Osteoblast (primary cell): ENCODE measurements at regions not wholly inside any gene's neighbourhood (a gene's known extent, or its start where the extent isn't known, plus 50 kb on each side); places are given as distances from the start of the nearest gene placed in this dataset.

Source experiments
- DNase-seq: peaks from one replicate; pipeline ENCODE4 v3.0.0; 2011; ENCODE audit warnings: low spot score, mixed read lengths; ENCODE audit not compliant: insufficient read length; ENCODE audit errors: missing footprints
- H2AFZ ChIP-seq: 2 replicates; pipeline ENCODE4 v1.6.0; 2011; ENCODE audit warnings: mild to moderate bottlenecking, low read length
- H3K27ac ChIP-seq: 2 replicates; pipeline ENCODE4 v1.5.1; 2011; ENCODE audit warnings: mild to moderate bottlenecking, low read depth, low read length, moderate library complexity
- H3K27me3 ChIP-seq: 2 replicates; pipeline ENCODE4 v1.6.0; 2012; ENCODE audit warnings: mild to moderate bottlenecking, control low read depth, inconsistent platforms, low read length, moderate library complexity; ENCODE audit not compliant: insufficient read depth
- H3K36me3 ChIP-seq: 2 replicates; pipeline ENCODE4 v1.5.1; 2011; ENCODE audit warnings: mild to moderate bottlenecking, low read length, control low read depth, moderate library complexity; ENCODE audit not compliant: insufficient read depth
- H3K4me1 ChIP-seq: 2 replicates; pipeline ENCODE4 v1.5.1; 2011; ENCODE audit warnings: mild to moderate bottlenecking, low read length, control low read depth, moderate library complexity; ENCODE audit not compliant: insufficient read depth
- H3K4me2 ChIP-seq: 2 replicates; pipeline ENCODE4 v1.6.0; 2011; ENCODE audit warnings: mild to moderate bottlenecking, low read length; ENCODE audit not compliant: insufficient read depth
- H3K4me3 ChIP-seq: fragments of 200-600 bp; sonication (generic); 3 replicates; pipeline ENCODE4 v1.5.1; 2012; ENCODE audit warnings: mild to moderate bottlenecking, low read length, inconsistent platforms; ENCODE audit not compliant: insufficient read depth
- H3K79me2 ChIP-seq: 2 replicates; pipeline ENCODE4 v1.6.0; 2012; ENCODE audit warnings: mild to moderate bottlenecking, low read length, control low read depth, inconsistent platforms; ENCODE audit not compliant: insufficient read depth
- H3K9me3 ChIP-seq: 2 replicates; pipeline ENCODE4 v1.5.1; 2011; ENCODE audit warnings: low read depth, low read length, control low read depth
- H4K20me1 ChIP-seq: 2 replicates; pipeline ENCODE4 v1.6.0; 2012; ENCODE audit warnings: mild to moderate bottlenecking, low read length, control low read depth; ENCODE audit not compliant: insufficient read depth
- TF ChIP-seq, protein P1 (sequence below): IDR thresholded peaks from 2 replicates; pipeline ENCODE4 v1.5.1; 2011; ENCODE audit warnings: mild to moderate bottlenecking, low read depth, low read length, moderate library complexity; ENCODE audit errors: extremely low read depth

DNA sequence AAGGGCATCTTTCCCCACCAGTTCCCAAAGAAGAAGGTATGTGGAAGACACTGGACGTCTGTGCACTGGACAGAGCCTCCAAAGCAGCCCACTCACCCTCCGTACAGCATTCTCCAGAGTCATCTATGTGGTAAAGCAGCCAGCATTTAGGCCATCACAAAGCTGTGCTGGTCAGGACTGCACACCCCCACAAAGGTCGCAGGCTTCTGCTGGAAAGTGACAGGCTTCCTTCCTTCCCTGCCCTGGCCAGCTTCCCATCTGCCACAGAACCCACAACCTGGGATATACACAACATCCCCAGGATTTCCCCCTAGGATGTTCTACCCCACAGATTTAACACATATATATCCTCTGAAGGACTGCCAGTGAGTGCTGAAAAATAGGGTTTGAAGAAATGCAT lies 64.6 kb upstream of the GALNT15 start:
- no peak for DNase-seq
- H3K9me3 ChIP-seq = no peaks in the 10 kb centered on the region
- H3K79me2 ChIP-seq = no peaks in the 10 kb centered on the region
- TF ChIP-seq, protein P1, sequence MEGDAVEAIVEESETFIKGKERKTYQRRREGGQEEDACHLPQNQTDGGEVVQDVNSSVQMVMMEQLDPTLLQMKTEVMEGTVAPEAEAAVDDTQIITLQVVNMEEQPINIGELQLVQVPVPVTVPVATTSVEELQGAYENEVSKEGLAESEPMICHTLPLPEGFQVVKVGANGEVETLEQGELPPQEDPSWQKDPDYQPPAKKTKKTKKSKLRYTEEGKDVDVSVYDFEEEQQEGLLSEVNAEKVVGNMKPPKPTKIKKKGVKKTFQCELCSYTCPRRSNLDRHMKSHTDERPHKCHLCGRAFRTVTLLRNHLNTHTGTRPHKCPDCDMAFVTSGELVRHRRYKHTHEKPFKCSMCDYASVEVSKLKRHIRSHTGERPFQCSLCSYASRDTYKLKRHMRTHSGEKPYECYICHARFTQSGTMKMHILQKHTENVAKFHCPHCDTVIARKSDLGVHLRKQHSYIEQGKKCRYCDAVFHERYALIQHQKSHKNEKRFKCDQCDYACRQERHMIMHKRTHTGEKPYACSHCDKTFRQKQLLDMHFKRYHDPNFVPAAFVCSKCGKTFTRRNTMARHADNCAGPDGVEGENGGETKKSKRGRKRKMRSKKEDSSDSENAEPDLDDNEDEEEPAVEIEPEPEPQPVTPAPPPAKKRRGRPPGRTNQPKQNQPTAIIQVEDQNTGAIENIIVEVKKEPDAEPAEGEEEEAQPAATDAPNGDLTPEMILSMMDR = no peak
- no peaks in the 10 kb centered on the region for H3K27me3 ChIP-seq
- no peaks in the 10 kb centered on the region for H4K20me1 ChIP-seq
- H2AFZ ChIP-seq = peak overlapping the region; percentile 17
- no peaks in the 10 kb centered on the region for H3K36me3 ChIP-seq
- no peak overlapping the region for H3K4me3 ChIP-seq
- no peak overlapping the region for H3K4me2 ChIP-seq
- no peak overlapping the region for H3K27ac ChIP-seq
- peaks cover 18% of the 10 kb centered on the region for H3K4me1 ChIP-seq

- TF ChIP-seq, protein P1 = no peak
- Histone ChIP-seq H3K27me3 (no peaks in the 10 kb centered on the region), H2AFZ (peak overlapping the region; percentile 32), H3K4me1 (peaks cover 18% of the 10 kb centered on the region), H3K4me2 (peak overlapping the region; percentile 41), H3K27ac (peak overlapping the region; percentile 99), H4K20me1 (no peaks in the 10 kb centered on the region), H3K79me2 (no peaks in the 10 kb centered on the region), H3K36me3 (no peaks in the 10 kb centered on the region), H3K9me3 (no peaks in the 10 kb centered on the region), H3K4me3 (peak overlapping the region; percentile 3)
- DNase-seq = peak; percentile 77
Measured at GRCh38 chr3:16112910-16113504, 61.5 kb upstream of the GALNT15 start.

DNA sequence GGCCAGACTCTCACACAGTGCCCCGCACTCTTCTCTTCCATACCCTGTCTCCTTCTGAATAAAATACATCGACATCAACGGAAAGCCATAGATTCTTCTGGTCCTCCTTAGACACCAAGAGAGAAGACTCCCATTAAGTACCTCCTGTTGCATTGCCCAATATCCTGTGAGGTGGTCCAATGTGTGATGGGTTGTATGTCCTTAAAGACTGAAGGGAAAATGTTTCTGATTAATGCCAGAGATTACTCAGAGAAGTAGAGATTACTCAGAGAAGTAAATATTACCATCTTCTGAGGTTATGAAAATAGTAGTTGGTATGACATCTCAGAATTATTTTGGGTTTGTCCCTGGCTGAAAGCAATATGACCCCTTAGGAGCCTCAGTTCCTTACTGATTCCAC lies 60.8 kb upstream of the GALNT15 start:
- Histone ChIP-seq H3K27ac (peak overlapping the region; percentile 99), H3K36me3 (no peaks in the 10 kb centered on the region), H3K4me2 (peak overlapping the region; percentile 41), H3K4me3 (no peak overlapping the region), H3K79me2 (no peaks in the 10 kb centered on the region), H3K4me1 (peaks cover 18% of the 10 kb centered on the region), H4K20me1 (no peaks in the 10 kb centered on the region), H3K9me3 (no peaks in the 10 kb centered on the region), H3K27me3 (no peaks in the 10 kb centered on the region), H2AFZ (no peak overlapping the region)
- TF ChIP-seq, protein P1 = no peak
- no peak for DNase-seq

DNA sequence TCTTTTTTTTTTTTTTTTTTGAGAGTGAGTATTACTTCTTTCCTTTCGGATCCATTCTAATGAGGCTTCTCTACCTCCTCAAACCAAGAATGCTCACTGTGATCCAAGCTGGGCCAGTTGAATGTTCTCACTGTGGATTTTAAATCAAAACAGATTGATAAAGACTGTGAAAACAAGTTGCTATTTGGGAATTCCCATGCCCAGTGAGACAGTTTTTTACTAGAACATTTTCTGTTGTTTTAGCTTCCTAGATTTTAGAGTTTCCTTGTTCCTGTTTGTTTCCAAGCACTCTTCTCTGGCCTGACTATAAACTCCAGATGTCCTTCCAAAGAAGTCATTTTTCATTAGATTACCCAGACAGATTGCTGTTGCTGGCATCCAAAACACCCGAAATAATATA lies 60.1 kb upstream of the GALNT15 start:
- Histone ChIP-seq H3K4me2 (no peak overlapping the region), H3K36me3 (no peaks in the 10 kb centered on the region), H3K9me3 (no peaks in the 10 kb centered on the region), H3K27me3 (no peaks in the 10 kb centered on the region), H3K27ac (peak overlapping the region; percentile 99), H3K4me1 (peaks cover 18% of the 10 kb centered on the region), H3K4me3 (no peak overlapping the region), H2AFZ (no peak overlapping the region), H3K79me2 (no peaks in the 10 kb centered on the region), H4K20me1 (no peaks in the 10 kb centered on the region)
- DNase-seq = peak; percentile 61
- TF ChIP-seq, protein P1 = no peak
